HG02642 (cell line): ENCODE measurements at regions not wholly inside any gene's neighbourhood (a gene's known extent, or its start where the extent isn't known, plus 50 kb on each side); places are given as distances from the start of the nearest gene placed in this dataset.
"Not testable (repeated sequence)": the region's sequence is repeated elsewhere in the genome, so short reads cannot be mapped to it uniquely, and the experiment has no call there.

Source experiments
- ATAC-seq: cut with Tn5 transposase; IDR thresholded peaks from one replicate; pipeline ENCODE4 v1.9.1; 2021; ENCODE audit warnings: mild to moderate bottlenecking; ENCODE audit not compliant: unreplicated experiment, poor library complexity

GRCh38 chr17:30689266-30690000 is 135.1 kb downstream of the CRLF3 start:
- ATAC-seq = not testable (repeated sequence)

GRCh38 chr17:30686538-30687479 is 137.7 kb downstream of the CRLF3 start:
- ATAC-seq = not testable (repeated sequence)

- ATAC-seq = not testable (repeated sequence)
Measured at GRCh38 chr17:30682280-30682679, 142.2 kb downstream of the CRLF3 start.

- not testable (repeated sequence) for ATAC-seq
Measured at GRCh38 chr17:30680681-30681080, 143.8 kb downstream of the CRLF3 start.

GRCh38 chr17:30677550-30678249 is 146.8 kb downstream of the CRLF3 start:
- no peak for ATAC-seq

GRCh38 chr17:30675777-30676492 is 148.6 kb downstream of the CRLF3 start:
- not testable (repeated sequence) for ATAC-seq

GRCh38 chr17:30669217-30669649 is 155.3 kb downstream of the CRLF3 start:
- not testable (repeated sequence) for ATAC-seq

GRCh38 chr17:30668360-30669181 is 155.9 kb downstream of the CRLF3 start:
- not testable (repeated sequence) for ATAC-seq

GRCh38 chr17:30667657-30668359 is 156.7 kb downstream of the CRLF3 start:
- ATAC-seq = not testable (repeated sequence)

- not testable (repeated sequence) for ATAC-seq
Measured at GRCh38 chr17:30666838-30667656, 157.4 kb downstream of the CRLF3 start.

- not testable (repeated sequence) for ATAC-seq
Measured at GRCh38 chr17:30663727-30664455, 160.6 kb downstream of the CRLF3 start.

GRCh38 chr17:30657148-30657547 is 167.3 kb downstream of the CRLF3 start:
- ATAC-seq = not testable (repeated sequence)

- not testable (repeated sequence) for ATAC-seq
Measured at GRCh38 chr17:30653038-30653437, 171.5 kb downstream of the CRLF3 start.

GRCh38 chr17:30650149-30650548 is 172.9 kb downstream of the GOSR1 start:
- ATAC-seq = not testable (repeated sequence)

- not testable (repeated sequence) for ATAC-seq
Measured at GRCh38 chr17:30648015-30648620, 170.9 kb downstream of the GOSR1 start.

GRCh38 chr17:30645875-30646274 is 168.7 kb downstream of the GOSR1 start:
- ATAC-seq = not testable (repeated sequence)
